ENCODE measurements at regions not wholly inside any gene's neighbourhood (a gene's known extent, or its start where the extent isn't known, plus 50 kb on each side); places are given as distances from the start of the nearest gene placed in this dataset.

DNA sequence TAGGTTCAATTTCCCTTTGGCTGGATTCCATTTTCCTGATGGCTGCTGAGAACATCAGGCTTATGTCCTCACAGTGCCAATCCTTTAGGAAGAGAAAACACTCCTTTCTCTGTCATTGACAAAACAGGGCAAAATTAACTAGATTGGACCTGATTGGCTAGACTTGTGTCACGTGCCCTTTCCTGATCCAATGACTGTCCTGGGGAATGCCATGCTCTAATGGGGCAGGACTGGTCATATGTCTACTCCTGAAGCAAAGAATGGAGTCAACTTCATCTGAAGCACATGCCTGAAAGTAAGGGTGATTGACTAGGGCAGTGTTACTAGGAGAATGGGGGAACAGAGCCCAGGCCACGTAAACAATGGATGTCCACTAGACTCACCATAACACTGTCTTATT is 220.4 kb downstream of the KDR start:
- TF ChIP-seq, protein P1, sequence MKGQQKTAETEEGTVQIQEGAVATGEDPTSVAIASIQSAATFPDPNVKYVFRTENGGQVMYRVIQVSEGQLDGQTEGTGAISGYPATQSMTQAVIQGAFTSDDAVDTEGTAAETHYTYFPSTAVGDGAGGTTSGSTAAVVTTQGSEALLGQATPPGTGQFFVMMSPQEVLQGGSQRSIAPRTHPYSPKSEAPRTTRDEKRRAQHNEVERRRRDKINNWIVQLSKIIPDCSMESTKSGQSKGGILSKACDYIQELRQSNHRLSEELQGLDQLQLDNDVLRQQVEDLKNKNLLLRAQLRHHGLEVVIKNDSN (IDR thresholded peaks at IDR 0.05) = 0 out of 2 replicates have a peak, but pooled peaks have one; percentile 19
- TF ChIP-seq EP300 (IDR thresholded peaks at IDR 0.05; ENCODE audit: borderline replicate concordance) = no peak

DNA sequence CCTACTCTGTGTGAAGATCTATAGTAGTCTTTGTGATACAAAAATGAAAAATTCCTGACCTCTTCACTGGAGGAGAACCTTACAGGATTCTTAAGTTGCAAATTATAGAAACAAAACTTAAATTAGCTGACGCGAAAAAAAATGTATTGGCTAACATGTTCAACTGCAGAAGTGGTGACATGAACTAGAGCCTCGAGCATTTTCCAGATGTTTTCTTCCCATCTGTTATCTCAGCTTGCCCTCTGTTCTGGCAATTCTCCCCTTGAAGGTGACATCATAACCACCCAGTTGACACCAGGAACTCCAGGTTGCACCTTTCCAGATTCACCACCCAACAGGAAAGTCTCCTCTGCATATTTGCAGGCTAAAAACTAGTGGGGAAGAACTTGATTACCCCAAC is 222.4 kb downstream of the KDR start:
- TF ChIP-seq FOXM1 (IDR thresholded peaks at IDR 0.05; ENCODE audit: borderline replicate concordance, low read depth) (no peak), TEAD4 (IDR thresholded peaks at IDR 0.05) (no peak), ZBTB7A (IDR thresholded peaks at IDR 0.05; ENCODE audit: low read depth) (no peak), NFIC (IDR thresholded peaks at IDR 0.05) (no peak), EGR1 (IDR thresholded peaks at IDR 0.05) (no peak), CEBPB (IDR thresholded peaks at IDR 0.05) (no peak), YY1 (IDR thresholded peaks at IDR 0.05; ENCODE audit: low read depth) (no peak), TCF12 (IDR thresholded peaks at IDR 0.05; ENCODE audit: low read depth) (no peak), CREB1 (IDR thresholded peaks at IDR 0.05; ENCODE audit: low read depth) (no peak), EP300 (IDR thresholded peaks at IDR 0.05; ENCODE audit: borderline replicate concordance) (no peak), TAF1 (IDR thresholded peaks at IDR 0.05; ENCODE audit: low read depth) (no peak), RAD21 (IDR thresholded peaks at IDR 0.05; ENCODE audit: low read depth) (no peak)
- TF ChIP-seq, protein P2, sequence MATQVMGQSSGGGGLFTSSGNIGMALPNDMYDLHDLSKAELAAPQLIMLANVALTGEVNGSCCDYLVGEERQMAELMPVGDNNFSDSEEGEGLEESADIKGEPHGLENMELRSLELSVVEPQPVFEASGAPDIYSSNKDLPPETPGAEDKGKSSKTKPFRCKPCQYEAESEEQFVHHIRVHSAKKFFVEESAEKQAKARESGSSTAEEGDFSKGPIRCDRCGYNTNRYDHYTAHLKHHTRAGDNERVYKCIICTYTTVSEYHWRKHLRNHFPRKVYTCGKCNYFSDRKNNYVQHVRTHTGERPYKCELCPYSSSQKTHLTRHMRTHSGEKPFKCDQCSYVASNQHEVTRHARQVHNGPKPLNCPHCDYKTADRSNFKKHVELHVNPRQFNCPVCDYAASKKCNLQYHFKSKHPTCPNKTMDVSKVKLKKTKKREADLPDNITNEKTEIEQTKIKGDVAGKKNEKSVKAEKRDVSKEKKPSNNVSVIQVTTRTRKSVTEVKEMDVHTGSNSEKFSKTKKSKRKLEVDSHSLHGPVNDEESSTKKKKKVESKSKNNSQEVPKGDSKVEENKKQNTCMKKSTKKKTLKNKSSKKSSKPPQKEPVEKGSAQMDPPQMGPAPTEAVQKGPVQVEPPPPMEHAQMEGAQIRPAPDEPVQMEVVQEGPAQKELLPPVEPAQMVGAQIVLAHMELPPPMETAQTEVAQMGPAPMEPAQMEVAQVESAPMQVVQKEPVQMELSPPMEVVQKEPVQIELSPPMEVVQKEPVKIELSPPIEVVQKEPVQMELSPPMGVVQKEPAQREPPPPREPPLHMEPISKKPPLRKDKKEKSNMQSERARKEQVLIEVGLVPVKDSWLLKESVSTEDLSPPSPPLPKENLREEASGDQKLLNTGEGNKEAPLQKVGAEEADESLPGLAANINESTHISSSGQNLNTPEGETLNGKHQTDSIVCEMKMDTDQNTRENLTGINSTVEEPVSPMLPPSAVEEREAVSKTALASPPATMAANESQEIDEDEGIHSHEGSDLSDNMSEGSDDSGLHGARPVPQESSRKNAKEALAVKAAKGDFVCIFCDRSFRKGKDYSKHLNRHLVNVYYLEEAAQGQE (IDR thresholded peaks at IDR 0.05; ENCODE audit: low read depth) = no peak
- TF ChIP-seq, protein P1 (IDR thresholded peaks at IDR 0.05) = no peak
- TF ChIP-seq, protein P3, sequence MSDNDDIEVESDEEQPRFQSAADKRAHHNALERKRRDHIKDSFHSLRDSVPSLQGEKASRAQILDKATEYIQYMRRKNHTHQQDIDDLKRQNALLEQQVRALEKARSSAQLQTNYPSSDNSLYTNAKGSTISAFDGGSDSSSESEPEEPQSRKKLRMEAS (IDR thresholded peaks at IDR 0.05) = no peak

DNA sequence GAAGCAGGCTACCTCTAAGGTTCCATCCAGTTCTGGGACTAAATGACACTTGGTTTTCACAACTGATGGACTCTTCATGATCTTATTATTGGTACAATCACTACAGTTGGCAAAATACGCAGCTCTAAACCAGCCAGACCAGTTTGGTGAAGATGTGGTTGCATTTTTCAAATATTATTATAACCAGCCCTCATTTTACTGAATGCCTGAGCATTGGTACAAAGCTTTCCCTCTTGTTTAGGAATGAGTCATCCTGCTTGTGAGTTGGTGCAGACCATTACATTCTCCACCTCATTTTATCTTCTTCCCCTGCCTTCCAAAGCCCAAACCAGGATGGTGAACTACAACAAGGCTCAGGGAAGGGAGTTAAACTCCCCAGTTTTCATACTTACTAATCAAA is 223.1 kb downstream of the KDR start:
- TF ChIP-seq NFIC (IDR thresholded peaks at IDR 0.05) (no peak), FOXM1 (IDR thresholded peaks at IDR 0.05; ENCODE audit: borderline replicate concordance, low read depth) (peak; percentile 81), EGR1 (IDR thresholded peaks at IDR 0.05) (no peak), ZBTB7A (IDR thresholded peaks at IDR 0.05; ENCODE audit: low read depth) (no peak), CREB1 (IDR thresholded peaks at IDR 0.05; ENCODE audit: low read depth) (no peak)
- TF ChIP-seq, protein P1 (IDR thresholded peaks at IDR 0.05) = no peak

DNA sequence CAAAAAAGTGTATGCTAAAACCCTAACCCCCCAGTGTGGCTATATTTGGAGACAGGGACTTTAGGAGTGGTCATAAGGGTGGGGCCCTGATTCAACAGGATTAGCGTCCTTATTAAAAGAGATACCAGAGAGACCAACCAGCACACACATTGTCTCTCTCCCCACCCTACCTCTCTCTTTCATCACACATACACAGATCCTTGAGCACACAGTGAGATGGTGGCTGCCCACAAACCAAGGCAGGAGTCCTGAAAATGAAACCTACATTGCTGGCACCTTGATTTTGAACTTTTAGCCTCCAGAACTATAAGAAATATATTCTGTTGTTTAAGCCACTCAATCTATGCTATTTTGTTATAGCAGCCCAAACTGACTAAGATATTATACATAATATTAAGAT is 224.2 kb downstream of the KDR start:
- TF ChIP-seq RAD21 (IDR thresholded peaks at IDR 0.05; ENCODE audit: low read depth) (no peak), FOXM1 (IDR thresholded peaks at IDR 0.05; ENCODE audit: borderline replicate concordance, low read depth) (no peak), NFIC (IDR thresholded peaks at IDR 0.05) (no peak), CREB1 (IDR thresholded peaks at IDR 0.05; ENCODE audit: low read depth) (no peak), YY1 (IDR thresholded peaks at IDR 0.05; ENCODE audit: low read depth) (no peak), EP300 (IDR thresholded peaks at IDR 0.05; ENCODE audit: borderline replicate concordance) (no peak), TAF1 (IDR thresholded peaks at IDR 0.05; ENCODE audit: low read depth) (no peak), TCF12 (IDR thresholded peaks at IDR 0.05; ENCODE audit: low read depth) (no peak)
- TF ChIP-seq, protein P3 (IDR thresholded peaks at IDR 0.05) = no peak
- TF ChIP-seq, protein P1 (IDR thresholded peaks at IDR 0.05) = no peak

DNA sequence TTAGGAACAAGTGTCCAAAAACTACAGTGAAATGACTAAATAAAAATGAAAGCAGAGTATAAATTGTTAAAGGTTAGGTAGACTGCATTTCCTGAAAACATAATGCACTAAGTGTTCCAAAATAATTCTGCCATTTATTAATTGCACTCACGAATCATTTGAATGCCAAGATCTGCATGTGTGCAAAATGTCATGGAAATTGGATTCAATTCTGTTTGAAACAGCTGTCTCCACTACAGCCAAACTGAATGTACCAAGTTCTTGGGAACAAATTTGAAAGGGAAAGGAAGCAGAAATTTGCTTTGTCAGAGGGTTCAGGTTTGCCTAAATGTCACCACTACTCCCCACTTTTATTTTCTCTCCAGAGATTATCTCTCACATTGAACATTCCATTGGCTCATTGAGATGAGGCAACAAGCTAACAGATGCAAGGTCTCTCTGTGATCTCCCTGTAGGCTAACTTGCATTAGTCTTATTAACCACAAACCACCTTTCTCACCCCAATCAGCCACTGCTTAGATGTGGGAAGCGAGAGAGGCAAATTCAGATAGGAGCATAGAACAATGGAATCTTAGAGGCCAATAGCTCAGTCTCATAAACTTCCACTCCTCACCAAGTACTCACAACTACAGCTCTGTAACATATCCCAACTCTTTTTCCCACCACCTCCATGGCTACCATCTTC is 226.6 kb downstream of the KDR start:
- TF ChIP-seq CREB1 (IDR thresholded peaks at IDR 0.05; ENCODE audit: low read depth) (no peak), CEBPB (IDR thresholded peaks at IDR 0.05) (no peak), TCF12 (IDR thresholded peaks at IDR 0.05; ENCODE audit: low read depth) (no peak), RAD21 (IDR thresholded peaks at IDR 0.05; ENCODE audit: low read depth) (no peak), TEAD4 (IDR thresholded peaks at IDR 0.05) (no peak), ZBTB7A (IDR thresholded peaks at IDR 0.05; ENCODE audit: low read depth) (no peak), TAF1 (IDR thresholded peaks at IDR 0.05; ENCODE audit: low read depth) (no peak), EP300 (IDR thresholded peaks at IDR 0.05; ENCODE audit: borderline replicate concordance) (no peak), NFIC (IDR thresholded peaks at IDR 0.05) (no peak)
- TF ChIP-seq, protein P3 (IDR thresholded peaks at IDR 0.05) = no peak

DNA sequence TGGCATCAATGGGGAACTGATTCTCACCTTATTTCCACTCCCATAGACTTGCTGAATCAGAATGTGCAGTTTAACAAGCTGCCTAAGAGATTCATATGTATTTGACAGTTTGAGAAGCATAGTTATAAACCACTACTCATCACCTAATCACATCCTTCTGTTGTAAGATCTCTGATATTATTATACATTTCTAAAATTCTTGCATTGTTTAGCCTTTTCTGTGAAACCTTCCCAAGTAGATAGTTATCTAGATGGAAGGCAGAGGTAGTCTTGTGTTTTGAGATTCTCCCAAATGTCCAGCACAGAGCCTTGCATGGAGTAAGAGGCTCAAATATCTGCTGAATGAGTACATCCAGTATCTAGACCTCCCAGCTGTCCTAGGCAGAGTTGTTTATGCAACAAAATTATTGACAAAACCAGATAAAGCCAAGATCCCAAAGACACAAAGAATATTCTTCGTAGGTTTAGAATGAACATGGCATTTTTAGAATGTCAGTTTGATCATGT is 227.3 kb downstream of the KDR start:
- no peak for TF ChIP-seq ZBTB7A (IDR thresholded peaks at IDR 0.05; ENCODE audit: low read depth)
- no peak for TF ChIP-seq EP300 (IDR thresholded peaks at IDR 0.05; ENCODE audit: borderline replicate concordance)
- TF ChIP-seq, protein P2 (IDR thresholded peaks at IDR 0.05; ENCODE audit: low read depth) = no peak
- no peak for TF ChIP-seq NFIC (IDR thresholded peaks at IDR 0.05)
- TF ChIP-seq YY1 (IDR thresholded peaks at IDR 0.05; ENCODE audit: low read depth) = no peak
- TF ChIP-seq CEBPB (IDR thresholded peaks at IDR 0.05) = no peak
- no peak for TF ChIP-seq FOXM1 (IDR thresholded peaks at IDR 0.05; ENCODE audit: borderline replicate concordance, low read depth)
- TF ChIP-seq, protein P3 (IDR thresholded peaks at IDR 0.05) = no peak
- TF ChIP-seq, protein P1 (IDR thresholded peaks at IDR 0.05) = no peak
- TF ChIP-seq TAF1 (IDR thresholded peaks at IDR 0.05; ENCODE audit: low read depth) = no peak

All from Ishikawa (cell line).